Endothelial cell of umbilical vein (primary cell): ENCODE measurements at regions not wholly inside any gene's neighbourhood (a gene's known extent, or its start where the extent isn't known, plus 50 kb on each side); places are given as distances from the start of the nearest gene placed in this dataset.

Experiments
- BruUV-seq: library from RNA; stranded (reverse); fragments of 400-500 nt; replicated peaks from 2 replicates; lab custom pipeline; 2021; lab: Mats Ljungman, UMichigan
- CTCF ChIA-PET: fragments of 300-600, 350-600 bp; sonication (Branson Sonifier 250); formaldehyde crosslinking; loops from one replicate; lab custom pipeline; 2021; ENCODE audit warnings: antibody characterized with exemption, inconsistent platforms; lab: Charles Lee
- POLR2A ChIA-PET: fragments of 300-600, 350-600 bp; sonication (Branson Sonifier 250); formaldehyde crosslinking; loops from one replicate; lab custom pipeline; 2021; ENCODE audit warnings: antibody characterized with exemption, inconsistent platforms; lab: Charles Lee
- DNase-seq: peaks from one replicate; pipeline ENCODE4 v3.0.0-alpha.2; 2011; ENCODE audit warnings: low read depth, low spot score
- FAIRE-seq: peaks from 2 replicates; lab custom pipeline; 2011; peaks lifted over from hg19 to GRCh38; lab: Jason Lieb, UNC
- H2AFZ ChIP-seq: 2 replicates; pipeline ENCODE4 v1.6.0; 2012; ENCODE audit warnings: low read depth, low read length, control low read depth, inconsistent platforms
- H3K27ac ChIP-seq: 2 replicates; pipeline ENCODE4 v1.5.1; 2011; ENCODE audit warnings: low read depth, mild to moderate bottlenecking, control low read depth, low read length, moderate library complexity; ENCODE audit not compliant: insufficient read depth
- H3K27me3 ChIP-seq, 2 experiments: 2 replicates each; pipeline versions ENCODE4 v1.6.0 to v1.6.1; 2011; ENCODE audit warnings: low read length in 2 of 2, mixed read lengths in 1 of 2; ENCODE audit not compliant: control insufficient read depth in 2 of 2, insufficient read depth in 2 of 2
- H3K36me3 ChIP-seq, 2 experiments: 2 replicates in 1 of 2; 3 replicates in 1 of 2; pipeline ENCODE4 v1.5.1; 2011; ENCODE audit warnings: low read length in 2 of 2, mild to moderate bottlenecking in 1 of 2, moderate library complexity in 1 of 2; ENCODE audit not compliant: control insufficient read depth in 2 of 2, insufficient read depth in 2 of 2; ENCODE audit errors: extremely low read depth in 1 of 2
- H3K4me1 ChIP-seq: 3 replicates; pipeline ENCODE4 v1.5.1; 2011; ENCODE audit warnings: mild to moderate bottlenecking, low read length; ENCODE audit not compliant: control insufficient read depth, insufficient read depth; ENCODE audit errors: extremely low read depth
- H3K4me2 ChIP-seq: 2 replicates; pipeline ENCODE4 v1.6.1; 2011; ENCODE audit warnings: low read length, control low read depth, mixed read lengths; ENCODE audit not compliant: insufficient read depth
- H3K4me3 ChIP-seq, 3 experiments: fragments of 200-600 bp in 1 of 3; sonication (generic), shearing (Covaris generic) in 1 of 3; replicated peaks in 1 of 3; 2 replicates each; pipeline ENCODE4 v1.5.1; 2011 to 2016; ENCODE audit warnings: control low read depth in 3 of 3, low read length in 3 of 3, mild to moderate bottlenecking in 2 of 3, inconsistent platforms in 1 of 3, low read depth in 1 of 3, moderate library complexity in 1 of 3; ENCODE audit not compliant: insufficient read depth in 1 of 3
- H3K79me2 ChIP-seq: 2 replicates; pipeline ENCODE4 v1.6.0; 2012; ENCODE audit warnings: low read length, inconsistent platforms; ENCODE audit not compliant: control insufficient read depth, insufficient read depth
- H3K9ac ChIP-seq: replicated peaks from 2 replicates; pipeline ENCODE3; 2011; ENCODE audit warnings: low read length, control low read depth; ENCODE audit not compliant: insufficient read depth; ENCODE audit errors: extremely low read depth
- H3K9me1 ChIP-seq: replicated peaks from 3 replicates; pipeline ENCODE4 v1.6.0; 2011; ENCODE audit warnings: mild to moderate bottlenecking, low read length; ENCODE audit not compliant: control insufficient read depth, insufficient read depth; ENCODE audit errors: extremely low read depth
- H3K9me3 ChIP-seq: replicated peaks from 2 replicates; pipeline ENCODE4 v1.5.1; 2012; ENCODE audit warnings: low read length, inconsistent platforms; ENCODE audit not compliant: control insufficient read depth, insufficient read depth
- H4K20me1 ChIP-seq: replicated peaks from 2 replicates; pipeline ENCODE3; 2011; ENCODE audit warnings: mild to moderate bottlenecking, low read length; ENCODE audit not compliant: control insufficient read depth, insufficient read depth; ENCODE audit errors: extremely low read depth
- EZH2 ChIP-seq: IDR thresholded peaks from 2 replicates; pipeline ENCODE4 v1.6.1; 2012; ENCODE audit warnings: borderline replicate concordance, low read depth, mild to moderate bottlenecking, moderate library complexity, low read length, inconsistent platforms; ENCODE audit not compliant: severe bottlenecking
- MAX ChIP-seq: IDR thresholded peaks from 2 replicates; pipeline ENCODE4 v1.6.1; 2011; ENCODE audit not compliant: insufficient read depth, insufficient read length
- POLR2AphosphoS5 ChIP-seq: IDR thresholded peaks from 2 replicates; pipeline ENCODE4 v1.6.1; 2012; ENCODE audit warnings: low read depth, mild to moderate bottlenecking, control low read depth, low read length, moderate library complexity; ENCODE audit not compliant: insufficient read depth
- dilution Hi-C: fragments of 300-500 bp; cut with MboI; formaldehyde crosslinking; loops from one replicate; pipeline ENCODE4 v1.15.0; 2019; ENCODE audit warnings: low sequenced_read_pairs; ENCODE audit not compliant: extremely low pct_ligation_motif_present
- intact Hi-C: fragments of 100-400 bp; cut with micrococcal nuclease; formaldehyde crosslinking; loops from one replicate; pipeline ENCODE4 v1.10.0; 2022
- TF ChIP-seq, protein P1 (sequence below), 2 donors: IDR thresholded peaks; 1 replicate in 1 of 2; 2 replicates in 1 of 2; pipeline ENCODE4 v1.5.1; 2011; ENCODE audit warnings: low read length in 2 of 2, mild to moderate bottlenecking in 2 of 2, moderate library complexity in 2 of 2, control low read depth in 1 of 2, inconsistent platforms in 1 of 2, low read depth in 1 of 2; ENCODE audit not compliant: insufficient read depth in 1 of 2; ENCODE audit errors: extremely low read depth in 1 of 2

- Histone ChIP-seq H3K9ac (no peak overlapping the region), H4K20me1 (no peaks in the 10 kb centered on the region), H3K9me1 (no peaks in the 10 kb centered on the region), H3K79me2 (no peaks in the 10 kb centered on the region), H3K9me3 (no peaks in the 10 kb centered on the region), H3K4me1 (peaks cover 20% of the 10 kb centered on the region), H3K27ac (peak overlapping the region; percentile 9), H3K27me3 (peaks cover under 1 to 2% of the 10 kb centered on the region in 2 experiments), H2AFZ (no peak overlapping the region), H3K4me3 (no peak overlapping the region), H3K4me2 (no peak overlapping the region), H3K36me3 (no peaks in the 10 kb centered on the region)
- ChIA-PET POLR2A (no interaction called here), CTCF (interaction anchor here (0.7 to 3.1 kb wide), 25 partner anchors 10 to 345 kb away, joined by 3 to 20 read pairs (median 4); no protein-coding TSS in a partner anchor)
- BruUV-seq, result no TSS peak
- TF ChIP-seq, protein P1, sequence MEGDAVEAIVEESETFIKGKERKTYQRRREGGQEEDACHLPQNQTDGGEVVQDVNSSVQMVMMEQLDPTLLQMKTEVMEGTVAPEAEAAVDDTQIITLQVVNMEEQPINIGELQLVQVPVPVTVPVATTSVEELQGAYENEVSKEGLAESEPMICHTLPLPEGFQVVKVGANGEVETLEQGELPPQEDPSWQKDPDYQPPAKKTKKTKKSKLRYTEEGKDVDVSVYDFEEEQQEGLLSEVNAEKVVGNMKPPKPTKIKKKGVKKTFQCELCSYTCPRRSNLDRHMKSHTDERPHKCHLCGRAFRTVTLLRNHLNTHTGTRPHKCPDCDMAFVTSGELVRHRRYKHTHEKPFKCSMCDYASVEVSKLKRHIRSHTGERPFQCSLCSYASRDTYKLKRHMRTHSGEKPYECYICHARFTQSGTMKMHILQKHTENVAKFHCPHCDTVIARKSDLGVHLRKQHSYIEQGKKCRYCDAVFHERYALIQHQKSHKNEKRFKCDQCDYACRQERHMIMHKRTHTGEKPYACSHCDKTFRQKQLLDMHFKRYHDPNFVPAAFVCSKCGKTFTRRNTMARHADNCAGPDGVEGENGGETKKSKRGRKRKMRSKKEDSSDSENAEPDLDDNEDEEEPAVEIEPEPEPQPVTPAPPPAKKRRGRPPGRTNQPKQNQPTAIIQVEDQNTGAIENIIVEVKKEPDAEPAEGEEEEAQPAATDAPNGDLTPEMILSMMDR (IDR thresholded peaks at IDR 0.05; ENCODE audit: extremely low read depth in 1 of 2, insufficient read depth in 1 of 2, low read depth in 1 of 2, low read length in 2 of 2), result no peak
- TF ChIP-seq POLR2AphosphoS5, result peak; percentile 3
- peak; percentile 5 for TF ChIP-seq MAX
- TF ChIP-seq EZH2, result no peak
- peak; percentile 96 for DNase-seq
- intact Hi-C loops, result loop anchor here (1.0 to 2.0 kb wide), 9 partner anchors 10 to 345 kb away; partner anchors contain the start of gene HES1
- dilution Hi-C loops, result no loop called here
- peak; percentile 62 for FAIRE-seq
Measured at GRCh38 chr3:193970773-193971206, 165.2 kb upstream of the HES1 start.
